GM23338 (cell line): ENCODE measurements at regions not wholly inside any gene's neighbourhood (a gene's known extent, or its start where the extent isn't known, plus 50 kb on each side); places are given as distances from the start of the nearest gene placed in this dataset.

ENCODE experiments used
- CREB1 ChIP-seq: fragments of 250-450 bp; sonication (Bioruptor Pico); IDR thresholded peaks from 2 replicates; pipeline ENCODE4 v1.5.0; 2020; ENCODE audit warnings: low read depth, mild to moderate bottlenecking, moderate library complexity
- EZH2 ChIP-seq: fragments of 200-600 bp; sonication (generic); IDR thresholded peaks from one replicate; pipeline ENCODE4 v1.8.0; 2017; ENCODE audit warnings: antibody characterized with exemption, mild to moderate bottlenecking, low read depth; ENCODE audit not compliant: unreplicated experiment
- JUNB ChIP-seq: IDR thresholded peaks from one replicate; pipeline ENCODE4 v1.6.1; 2016; ENCODE audit warnings: antibody characterized with exemption; ENCODE audit not compliant: unreplicated experiment
- POLR2AphosphoS5 ChIP-seq: IDR thresholded peaks from 2 replicates; pipeline ENCODE4 v1.6.1; 2016; ENCODE audit warnings: antibody characterized with exemption, low read depth
- TF ChIP-seq, protein P1 (sequence below), 2 experiments: fragments of 200-600 bp in 1 of 2; sonication (generic) in 1 of 2; conservative IDR thresholded peaks; 2 replicates each; pipeline versions ENCODE4 v1.5.1 to v1.6.1; 2016 to 2017; ENCODE audit warnings: antibody characterized with exemption in 2 of 2, low read depth in 2 of 2, mild to moderate bottlenecking in 2 of 2, moderate library complexity in 1 of 2
- TF ChIP-seq, protein P2 (sequence below): IDR thresholded peaks from one replicate; pipeline ENCODE4 v1.6.1; 2018; ENCODE audit warnings: antibody characterized with exemption; ENCODE audit not compliant: unreplicated experiment

DNA sequence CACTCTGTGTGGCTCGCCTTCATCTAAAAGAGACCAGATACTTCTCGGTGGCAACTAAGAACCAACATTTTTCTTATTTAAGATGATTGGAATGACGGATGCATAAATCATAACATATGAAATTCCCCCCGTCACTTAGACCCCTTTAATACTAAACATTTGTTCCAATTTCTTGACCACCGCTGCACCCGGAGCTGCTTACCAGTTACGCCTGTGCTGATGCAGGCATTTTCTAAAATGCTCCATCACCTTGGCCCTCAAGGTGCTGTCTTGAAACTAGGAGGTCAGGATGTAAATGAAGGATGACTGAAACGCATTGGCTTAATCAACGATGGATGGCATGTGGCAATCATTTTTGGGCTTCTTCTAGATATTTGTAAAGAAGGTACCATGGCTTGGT, 130.0 kb downstream of the CPZ start:
- TF ChIP-seq, protein P1, sequence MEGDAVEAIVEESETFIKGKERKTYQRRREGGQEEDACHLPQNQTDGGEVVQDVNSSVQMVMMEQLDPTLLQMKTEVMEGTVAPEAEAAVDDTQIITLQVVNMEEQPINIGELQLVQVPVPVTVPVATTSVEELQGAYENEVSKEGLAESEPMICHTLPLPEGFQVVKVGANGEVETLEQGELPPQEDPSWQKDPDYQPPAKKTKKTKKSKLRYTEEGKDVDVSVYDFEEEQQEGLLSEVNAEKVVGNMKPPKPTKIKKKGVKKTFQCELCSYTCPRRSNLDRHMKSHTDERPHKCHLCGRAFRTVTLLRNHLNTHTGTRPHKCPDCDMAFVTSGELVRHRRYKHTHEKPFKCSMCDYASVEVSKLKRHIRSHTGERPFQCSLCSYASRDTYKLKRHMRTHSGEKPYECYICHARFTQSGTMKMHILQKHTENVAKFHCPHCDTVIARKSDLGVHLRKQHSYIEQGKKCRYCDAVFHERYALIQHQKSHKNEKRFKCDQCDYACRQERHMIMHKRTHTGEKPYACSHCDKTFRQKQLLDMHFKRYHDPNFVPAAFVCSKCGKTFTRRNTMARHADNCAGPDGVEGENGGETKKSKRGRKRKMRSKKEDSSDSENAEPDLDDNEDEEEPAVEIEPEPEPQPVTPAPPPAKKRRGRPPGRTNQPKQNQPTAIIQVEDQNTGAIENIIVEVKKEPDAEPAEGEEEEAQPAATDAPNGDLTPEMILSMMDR (conservative IDR thresholded peaks at IDR 0.05; ENCODE audit: low read depth in 2 of 2): no peak
- TF ChIP-seq EZH2 (no peak), JUNB (no peak), POLR2AphosphoS5 (no peak), CREB1 (no peak)
- TF ChIP-seq, protein P2, sequence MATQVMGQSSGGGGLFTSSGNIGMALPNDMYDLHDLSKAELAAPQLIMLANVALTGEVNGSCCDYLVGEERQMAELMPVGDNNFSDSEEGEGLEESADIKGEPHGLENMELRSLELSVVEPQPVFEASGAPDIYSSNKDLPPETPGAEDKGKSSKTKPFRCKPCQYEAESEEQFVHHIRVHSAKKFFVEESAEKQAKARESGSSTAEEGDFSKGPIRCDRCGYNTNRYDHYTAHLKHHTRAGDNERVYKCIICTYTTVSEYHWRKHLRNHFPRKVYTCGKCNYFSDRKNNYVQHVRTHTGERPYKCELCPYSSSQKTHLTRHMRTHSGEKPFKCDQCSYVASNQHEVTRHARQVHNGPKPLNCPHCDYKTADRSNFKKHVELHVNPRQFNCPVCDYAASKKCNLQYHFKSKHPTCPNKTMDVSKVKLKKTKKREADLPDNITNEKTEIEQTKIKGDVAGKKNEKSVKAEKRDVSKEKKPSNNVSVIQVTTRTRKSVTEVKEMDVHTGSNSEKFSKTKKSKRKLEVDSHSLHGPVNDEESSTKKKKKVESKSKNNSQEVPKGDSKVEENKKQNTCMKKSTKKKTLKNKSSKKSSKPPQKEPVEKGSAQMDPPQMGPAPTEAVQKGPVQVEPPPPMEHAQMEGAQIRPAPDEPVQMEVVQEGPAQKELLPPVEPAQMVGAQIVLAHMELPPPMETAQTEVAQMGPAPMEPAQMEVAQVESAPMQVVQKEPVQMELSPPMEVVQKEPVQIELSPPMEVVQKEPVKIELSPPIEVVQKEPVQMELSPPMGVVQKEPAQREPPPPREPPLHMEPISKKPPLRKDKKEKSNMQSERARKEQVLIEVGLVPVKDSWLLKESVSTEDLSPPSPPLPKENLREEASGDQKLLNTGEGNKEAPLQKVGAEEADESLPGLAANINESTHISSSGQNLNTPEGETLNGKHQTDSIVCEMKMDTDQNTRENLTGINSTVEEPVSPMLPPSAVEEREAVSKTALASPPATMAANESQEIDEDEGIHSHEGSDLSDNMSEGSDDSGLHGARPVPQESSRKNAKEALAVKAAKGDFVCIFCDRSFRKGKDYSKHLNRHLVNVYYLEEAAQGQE: no peak
